Fibroblast of pulmonary artery (primary cell): ENCODE measurements at regions not wholly inside any gene's neighbourhood (a gene's known extent, or its start where the extent isn't known, plus 50 kb on each side); places are given as distances from the start of the nearest gene placed in this dataset.
"Not testable (repeated sequence)": the region's sequence is repeated elsewhere in the genome, so short reads cannot be mapped to it uniquely, and the experiment has no call there.

Source experiments
- DNase-seq: peaks from one replicate; pipeline ENCODE4 v3.0.0-alpha.2; 2010; ENCODE audit warnings: low read depth
- H3K4me3 ChIP-seq: replicated peaks from 2 replicates; pipeline ENCODE4 v1.5.1; 2011; ENCODE audit warnings: low read depth, mild to moderate bottlenecking, control low read depth, low read length, moderate library complexity
- TF ChIP-seq, protein P1 (sequence below): IDR thresholded peaks from 2 replicates; pipeline ENCODE4 v1.5.1; 2011; ENCODE audit warnings: mild to moderate bottlenecking, control low read depth, low read length, inconsistent platforms; ENCODE audit errors: missing control alignments

GRCh38 chr10:42242135-42242805, 396.1 kb downstream of the ZNF33B start:
- DNase-seq: peak; percentile 0

DNA sequence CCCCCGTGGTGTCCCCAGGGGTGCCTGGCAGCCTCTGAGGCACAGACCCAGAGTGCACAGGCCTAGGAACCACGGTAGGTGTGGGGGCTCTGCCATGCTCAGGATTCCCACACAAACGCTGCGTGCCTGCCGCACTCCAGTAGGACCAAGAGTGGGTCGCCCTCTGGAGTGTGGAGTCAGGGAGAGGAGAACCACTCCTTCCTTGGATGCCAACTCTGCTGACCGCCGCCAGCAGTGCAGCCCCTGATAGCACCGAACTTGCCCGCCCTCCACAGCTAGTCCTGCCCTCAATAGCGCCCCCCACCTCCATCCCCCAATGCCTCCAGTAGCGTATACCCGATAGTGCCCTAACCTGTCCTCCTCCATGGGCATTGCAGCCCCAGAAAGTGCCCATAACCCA, 402.0 kb downstream of the ZNF33B start:
- not testable (repeated sequence) for H3K4me3 ChIP-seq, DNase-seq

More at GRCh38 chr10:42242135-42242805, 396.1 kb downstream of the ZNF33B start:
- TF ChIP-seq, protein P1, sequence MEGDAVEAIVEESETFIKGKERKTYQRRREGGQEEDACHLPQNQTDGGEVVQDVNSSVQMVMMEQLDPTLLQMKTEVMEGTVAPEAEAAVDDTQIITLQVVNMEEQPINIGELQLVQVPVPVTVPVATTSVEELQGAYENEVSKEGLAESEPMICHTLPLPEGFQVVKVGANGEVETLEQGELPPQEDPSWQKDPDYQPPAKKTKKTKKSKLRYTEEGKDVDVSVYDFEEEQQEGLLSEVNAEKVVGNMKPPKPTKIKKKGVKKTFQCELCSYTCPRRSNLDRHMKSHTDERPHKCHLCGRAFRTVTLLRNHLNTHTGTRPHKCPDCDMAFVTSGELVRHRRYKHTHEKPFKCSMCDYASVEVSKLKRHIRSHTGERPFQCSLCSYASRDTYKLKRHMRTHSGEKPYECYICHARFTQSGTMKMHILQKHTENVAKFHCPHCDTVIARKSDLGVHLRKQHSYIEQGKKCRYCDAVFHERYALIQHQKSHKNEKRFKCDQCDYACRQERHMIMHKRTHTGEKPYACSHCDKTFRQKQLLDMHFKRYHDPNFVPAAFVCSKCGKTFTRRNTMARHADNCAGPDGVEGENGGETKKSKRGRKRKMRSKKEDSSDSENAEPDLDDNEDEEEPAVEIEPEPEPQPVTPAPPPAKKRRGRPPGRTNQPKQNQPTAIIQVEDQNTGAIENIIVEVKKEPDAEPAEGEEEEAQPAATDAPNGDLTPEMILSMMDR: no peak
- H3K4me3 ChIP-seq: no peak overlapping the region

GRCh38 chr10:42235736-42236135, 402.6 kb downstream of the ZNF33B start:
- H3K4me3 ChIP-seq, DNase-seq: not testable (repeated sequence)

DNA sequence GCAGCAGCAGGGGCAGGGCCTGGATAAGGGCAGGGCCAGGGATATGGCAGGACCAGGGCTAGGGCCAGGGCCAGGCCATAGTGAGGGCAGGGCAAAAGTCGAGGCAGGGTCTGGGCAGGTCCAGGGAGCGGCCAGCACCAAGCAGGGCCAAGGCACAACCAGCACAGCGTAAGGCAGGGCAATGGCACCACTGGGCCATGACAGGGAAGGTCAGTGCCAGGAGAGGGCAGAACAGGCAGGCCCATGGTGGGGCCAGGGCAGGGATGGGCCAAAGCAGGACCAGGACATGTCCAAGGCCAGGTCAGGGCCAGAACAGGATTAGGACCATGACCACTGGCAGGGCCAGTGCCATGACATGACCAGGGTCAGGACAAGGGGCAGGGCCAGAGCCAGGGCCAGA, 403.1 kb downstream of the ZNF33B start:
- DNase-seq, H3K4me3 ChIP-seq: not testable (repeated sequence)

- not testable (repeated sequence) for H3K4me3 ChIP-seq, DNase-seq
These were observed 403.9 kb downstream of the ZNF33B start for GRCh38 chr10:42234506-42234905.

GRCh38 chr10:42233461-42234206, 404.7 kb downstream of the ZNF33B start:
- H3K4me3 ChIP-seq, DNase-seq: not testable (repeated sequence)

DNA sequence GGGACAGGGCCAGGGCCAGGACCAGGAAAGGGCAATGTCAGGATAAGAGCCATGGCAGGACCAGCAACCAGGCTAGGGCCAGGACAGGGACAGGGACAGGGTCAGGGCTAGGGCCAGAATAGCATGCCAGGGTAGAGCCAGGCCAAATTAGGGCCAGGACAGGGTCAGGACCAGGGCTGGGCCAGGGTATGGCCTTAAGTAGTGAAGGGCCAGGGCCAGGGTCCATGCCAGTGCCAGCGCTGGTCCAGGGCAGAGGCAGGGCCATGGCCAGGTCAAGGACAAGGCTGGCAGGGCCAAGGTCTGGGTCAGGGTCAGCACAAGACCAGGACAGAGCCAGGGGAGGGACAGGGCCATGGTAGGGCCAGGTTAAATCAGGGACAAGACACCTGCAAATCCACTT, 405.4 kb downstream of the ZNF33B start:
- DNase-seq, H3K4me3 ChIP-seq: not testable (repeated sequence)

DNA sequence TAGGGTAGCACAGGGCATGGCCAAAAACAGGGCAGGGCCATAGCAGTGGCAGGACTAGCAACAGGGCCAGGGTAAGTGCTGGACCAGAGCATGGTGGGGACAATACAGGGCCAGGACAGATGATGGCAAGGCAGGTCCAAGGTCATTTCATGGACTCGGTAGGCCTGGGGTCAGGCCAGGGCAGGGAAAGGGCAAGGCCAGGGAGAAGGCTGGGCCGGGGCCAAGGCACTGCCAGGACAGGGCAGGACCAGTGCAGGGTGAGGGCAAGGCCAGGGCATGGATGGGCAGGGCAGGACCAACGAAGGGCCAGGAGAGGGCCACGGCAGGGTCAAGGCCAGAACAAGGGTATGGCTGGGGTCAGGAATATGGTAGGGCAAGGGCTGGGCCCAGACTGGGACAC, 407.6 kb downstream of the ZNF33B start:
- not testable (repeated sequence) for DNase-seq

DNA sequence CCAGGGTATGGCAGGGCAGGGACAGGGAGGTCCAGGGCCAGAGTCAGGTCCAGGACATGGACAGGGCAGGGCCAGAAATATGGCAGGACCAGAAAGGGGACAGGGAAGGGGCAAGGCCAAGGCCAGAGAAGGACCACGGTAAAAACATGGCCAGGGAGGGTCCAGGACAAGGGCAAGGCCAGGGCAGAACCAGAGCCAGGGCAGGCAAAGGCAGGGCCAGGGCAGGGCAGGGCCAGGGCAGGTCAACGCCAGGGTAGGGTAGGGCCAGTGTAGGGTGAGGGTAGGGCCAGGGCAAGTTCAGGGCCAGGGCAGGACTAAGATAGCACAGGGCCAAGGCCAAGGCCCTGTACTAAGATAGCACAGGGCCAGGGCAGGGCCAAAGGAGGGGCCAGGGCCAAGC, 408.3 kb downstream of the ZNF33B start:
- not testable (repeated sequence) for H3K4me3 ChIP-seq, DNase-seq

More for the DNA sequence above, 407.6 kb downstream of the ZNF33B start:
- H3K4me3 ChIP-seq: not testable (repeated sequence)

- not testable (repeated sequence) for H3K4me3 ChIP-seq, DNase-seq
These were observed 410.5 kb downstream of the ZNF33B start for GRCh38 chr10:42227859-42228258.

DNA sequence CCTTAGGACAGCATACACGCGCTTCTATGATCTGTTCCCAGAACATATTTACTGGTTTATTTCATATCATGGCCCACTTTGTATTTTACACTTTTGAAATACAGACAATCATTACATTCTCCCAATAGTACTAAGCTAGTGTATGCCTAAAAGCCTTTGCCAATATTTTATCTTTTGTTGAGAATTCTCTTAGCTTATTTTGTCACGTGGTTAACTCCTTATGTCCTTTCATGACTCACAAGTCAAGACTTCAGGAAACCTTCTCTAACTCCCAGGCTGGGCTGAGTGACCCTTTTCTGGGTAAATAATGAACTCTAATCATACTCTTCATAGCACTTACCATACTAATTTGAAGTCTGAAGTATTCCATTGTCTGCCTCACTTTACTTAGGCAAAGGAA, 444.8 kb downstream of the ZNF33B start:
- not testable (repeated sequence) for DNase-seq

GRCh38 chr10:42192450-42192849, 445.9 kb downstream of the ZNF33B start:
- not testable (repeated sequence) for H3K4me3 ChIP-seq
- TF ChIP-seq, protein P1: peak; percentile 39
- DNase-seq: peak; percentile 41

More for the DNA sequence above, 444.8 kb downstream of the ZNF33B start:
- H3K4me3 ChIP-seq: not testable (repeated sequence)

GRCh38 chr10:42187501-42188195, 450.7 kb downstream of the ZNF33B start:
- not testable (repeated sequence) for H3K4me3 ChIP-seq, DNase-seq
